Ishikawa (cell line): ENCODE measurements at regions not wholly inside any gene's neighbourhood (a gene's known extent, or its start where the extent isn't known, plus 50 kb on each side); places are given as distances from the start of the nearest gene placed in this dataset.

Experiments used
- EP300 ChIP-seq: IDR thresholded peaks from 2 replicates; pipeline ENCODE4 v1.6.1; 2012; ENCODE audit warnings: borderline replicate concordance
- MAX ChIP-seq: IDR thresholded peaks from 2 replicates; pipeline ENCODE4 v1.6.1; 2012
- ZBTB7A ChIP-seq: IDR thresholded peaks from 2 replicates; pipeline ENCODE4 v1.6.1; 2012; ENCODE audit warnings: low read depth

- TF ChIP-seq MAX, result no peak
- TF ChIP-seq EP300, result no peak
- no peak for TF ChIP-seq ZBTB7A
Measured at GRCh38 chr16:85495823-85496538, 117.1 kb upstream of the GSE1 start.
